A549 (cell line): ENCODE measurements at regions not wholly inside any gene's neighbourhood (a gene's known extent, or its start where the extent isn't known, plus 50 kb on each side); places are given as distances from the start of the nearest gene placed in this dataset.

Experiments used
- ATAC-seq, 2 experiments: fragments of 200-7000 bp in 1 of 2; fragments of >200 bp in 1 of 2; cut with Nextera tagmentation in 1 of 2; cut with Tn5 transposase in 1 of 2; 3 replicates each; pipeline versions ENCODE4 v1.8.0 to v1.9.1; 2018 to 2020; ENCODE audit warnings: mild to moderate bottlenecking in 1 of 2, moderate library complexity in 1 of 2
- CTCF ChIA-PET: fragments of 300-600 bp; sonication (Branson Sonifier 250); formaldehyde crosslinking; extraction: SDS; loops from one replicate; lab custom pipeline; 2021; ENCODE audit warnings: antibody characterized with exemption, inconsistent platforms; lab: Yijun Ruan, JAX
- POLR2A ChIA-PET: fragments of 350-600 bp; formaldehyde crosslinking; extraction: SDS; loops from one replicate; lab custom pipeline; 2021; ENCODE audit warnings: antibody characterized with exemption, inconsistent platforms; lab: Yijun Ruan, JAX
- DNase-seq, 2 experiments: peaks; one replicate each; pipeline versions ENCODE4 v3.0.0 to v3.0.0-alpha.2; 2011 to 2016; ENCODE audit warnings: low read depth in 1 of 2, low spot score in 1 of 2
- FAIRE-seq: peaks from 2 replicates; lab custom pipeline; 2011; peaks lifted over from hg19 to GRCh38; lab: Jason Lieb, UNC
- H3K27ac ChIP-seq, 2 experiments: fragments of >200 bp; sonication (Bioruptor Twin); formaldehyde crosslinking; 3 replicates each; pipeline ENCODE4 v1.5.1; 2016 to 2017
- H3K4me1 ChIP-seq: fragments of >200 bp; sonication (Bioruptor Twin); formaldehyde crosslinking; 3 replicates; pipeline ENCODE4 v1.6.1; 2016
- H3K4me2 ChIP-seq: fragments of >200 bp; sonication (Bioruptor Twin); formaldehyde crosslinking; 3 replicates; pipeline ENCODE4 v1.6.1; 2016
- H3K4me3 ChIP-seq: fragments of >200 bp; sonication (Bioruptor Twin); formaldehyde crosslinking; 3 replicates; pipeline ENCODE4 v1.5.1; 2016
- H3K9me3 ChIP-seq: fragments of >200 bp; sonication (Bioruptor Twin); formaldehyde crosslinking; 3 replicates; pipeline ENCODE4 v1.6.1; 2016
- ATOH8 ChIP-seq: fragments of 250-450 bp; sonication (Bioruptor Pico); IDR thresholded peaks from 2 replicates; pipeline ENCODE4 v1.5.0; 2020; ENCODE audit warnings: low read depth, mild to moderate bottlenecking, moderate library complexity
- BCL3 ChIP-seq: fragments of >200 bp; sonication (Bioruptor Twin); formaldehyde crosslinking; IDR thresholded peaks from 3 replicates; pipeline ENCODE4 v1.6.1; 2016
- BHLHE40 ChIP-seq: IDR thresholded peaks from 2 replicates; pipeline ENCODE4 v1.6.1; 2012; ENCODE audit warnings: low read depth, low read length, inconsistent platforms
- CBX8 ChIP-seq: fragments of 200-600 bp; sonication (generic); IDR thresholded peaks from 2 replicates; pipeline ENCODE4 v1.6.1; 2016
- CEBPB ChIP-seq, 2 experiments: fragments of >200 bp in 1 of 2; sonication (Bioruptor Twin) in 1 of 2; formaldehyde crosslinking in 1 of 2; IDR thresholded peaks; 2 replicates each; pipeline ENCODE4 v1.6.1; 2012 to 2016
- CHD4 ChIP-seq: fragments of 200-600 bp; sonication (generic); IDR thresholded peaks from 2 replicates; pipeline ENCODE4 v1.6.1; 2016; ENCODE audit warnings: antibody characterized with exemption, mild to moderate bottlenecking, borderline replicate concordance
- ESRRA ChIP-seq: fragments of 150-350 bp; IDR thresholded peaks from 2 replicates; pipeline ENCODE4 v1.6.1; 2014; ENCODE audit warnings: mild to moderate bottlenecking, low read length, borderline replicate concordance
- FOSB ChIP-seq: fragments of 250-450 bp; sonication (Bioruptor Pico); IDR thresholded peaks from 2 replicates; pipeline ENCODE4 v1.5.0; 2020; ENCODE audit warnings: mild to moderate bottlenecking, moderate library complexity
- FOXS1 ChIP-seq: fragments of 250-450 bp; sonication (Bioruptor Pico); IDR thresholded peaks from 2 replicates; pipeline ENCODE4 v1.5.0; 2020; ENCODE audit warnings: mild to moderate bottlenecking, moderate library complexity
- GATA3 ChIP-seq: IDR thresholded peaks from 2 replicates; pipeline ENCODE4 v1.6.1; 2012; ENCODE audit warnings: borderline replicate concordance
- HES2 ChIP-seq: fragments of >200 bp; sonication (Bioruptor Twin); formaldehyde crosslinking; IDR thresholded peaks from 2 replicates; pipeline ENCODE4 v1.6.1; 2016
- HOXB5 ChIP-seq: fragments of 250-450 bp; sonication (Bioruptor Pico); IDR thresholded peaks from 2 replicates; pipeline ENCODE4 v1.5.0; 2020; ENCODE audit warnings: mild to moderate bottlenecking, moderate library complexity
- JUN ChIP-seq, 2 experiments: fragments of >200 bp; sonication (Bioruptor Twin); formaldehyde crosslinking; IDR thresholded peaks; 2 replicates in 1 of 2; 3 replicates in 1 of 2; pipeline ENCODE4 v1.6.1; 2016 to 2017
- MAX ChIP-seq: IDR thresholded peaks from 2 replicates; pipeline ENCODE4 v1.6.1; 2012
- PHF8 ChIP-seq: fragments of 200-600 bp; sonication (generic); IDR thresholded peaks from 2 replicates; pipeline ENCODE4 v1.6.1; 2016; ENCODE audit warnings: low read depth, mild to moderate bottlenecking, antibody characterized with exemption, moderate library complexity, borderline replicate concordance
- POLR2AphosphoS2 ChIP-seq: conservative IDR thresholded peaks from 2 replicates; pipeline ENCODE4 v1.6.1; 2012; ENCODE audit warnings: low read length, improper control_type of control experiment, inconsistent platforms
- RCOR1 ChIP-seq: fragments of 150-350 bp; IDR thresholded peaks from 2 replicates; pipeline ENCODE4 v1.6.1; 2014; ENCODE audit warnings: antibody characterized with exemption, low read length, low read depth
- REST ChIP-seq: fragments of 200-600 bp; sonication (generic); IDR thresholded peaks from 2 replicates; pipeline ENCODE4 v1.6.1; 2016; ENCODE audit warnings: antibody characterized with exemption, mild to moderate bottlenecking, moderate library complexity
- RFX5 ChIP-seq: fragments of 450-650 bp; IDR thresholded peaks from 2 replicates; pipeline ENCODE4 v1.7.1; 2014; ENCODE audit warnings: antibody characterized with exemption, mild to moderate bottlenecking, moderate library complexity
- RNF2 ChIP-seq: fragments of 200-600 bp; sonication (generic); IDR thresholded peaks from 2 replicates; pipeline ENCODE4 v1.6.1; 2016; ENCODE audit warnings: low read depth, mild to moderate bottlenecking, antibody characterized with exemption, moderate library complexity, borderline replicate concordance
- SMC3 ChIP-seq: fragments of >200 bp; sonication (Bioruptor Twin); formaldehyde crosslinking; IDR thresholded peaks from 3 replicates; pipeline ENCODE4 v1.6.1; 2018; ENCODE audit warnings: inconsistent platforms
- SREBF2 ChIP-seq: fragments of 450-650 bp; IDR thresholded peaks from 2 replicates; pipeline ENCODE4 v1.6.1; 2014; ENCODE audit warnings: mild to moderate bottlenecking, moderate library complexity
- TFCP2L1 ChIP-seq: fragments of 250-450 bp; sonication (Bioruptor Pico); IDR thresholded peaks from 2 replicates; pipeline ENCODE4 v1.5.0; 2021; ENCODE audit warnings: mild to moderate bottlenecking
- TP53 ChIP-seq: fragments of 250-450 bp; sonication (Bioruptor Pico); IDR thresholded peaks from 2 replicates; pipeline ENCODE4 v1.5.0; 2021; ENCODE audit warnings: mild to moderate bottlenecking, moderate library complexity
- USF2 ChIP-seq: fragments of 450-650 bp; IDR thresholded peaks from 2 replicates; pipeline ENCODE4 v1.6.1; 2014; ENCODE audit warnings: antibody characterized with exemption
- ZNF302 ChIP-seq: fragments of 250-450 bp; sonication (Bioruptor Pico); IDR thresholded peaks from 2 replicates; pipeline ENCODE4 v1.9.0; 2021; ENCODE audit warnings: inconsistent platforms, mild to moderate bottlenecking, moderate library complexity
- WGBS: methylation state at CpG from one replicate; pipeline ENCODE4 v1.1.6; 2017; ENCODE audit errors: missing lambda C conversion rate; 5-methylcytosine and 5-hydroxymethylcytosine counted together

GRCh38 chr5:85320495-85320894, 935.8 kb upstream of the EDIL3 start:
- FAIRE-seq = no peak
- 54% methylated on average over 6 of the region's 6 CpGs for WGBS
- no peak overlapping the region for H3K27ac ChIP-seq
- CTCF ChIA-PET = no interaction called here
- no peak for DNase-seq
- no peak for TF ChIP-seq ZNF302 (CRISPR knock-in tag)
- no peak for TF ChIP-seq ESRRA
- TF ChIP-seq RFX5 = no peak
- no peak for TF ChIP-seq RCOR1
- no peak for TF ChIP-seq CEBPB (IDR thresholded peaks at IDR 0.05)
- no peak for TF ChIP-seq HOXB5 (CRISPR knock-in tag)
- TF ChIP-seq SMC3 = no peak
- no peak for TF ChIP-seq USF2
- TF ChIP-seq SREBF2 = no peak
- TF ChIP-seq POLR2AphosphoS2 = no peak
- no peak for TF ChIP-seq JUN (IDR thresholded peaks at IDR 0.05)
- TF ChIP-seq MAX = no peak
- no peak for TF ChIP-seq REST
- TF ChIP-seq TP53 (CRISPR knock-in tag) = no peak
- TF ChIP-seq, all 56 proteins: peak for 0
- H3K4me2 ChIP-seq = no peak overlapping the region
- H3K4me1 ChIP-seq = no peaks in the 10 kb centered on the region
- H3K4me3 ChIP-seq = no peak overlapping the region
- H3K9me3 ChIP-seq = no peaks in the 10 kb centered on the region
- ATAC-seq = no peak
- POLR2A ChIA-PET = no interaction called here

GRCh38 chr5:85333276-85333675, 948.6 kb upstream of the EDIL3 start:
- FAIRE-seq = no peak
- ChIA-PET CTCF (no interaction called here), POLR2A (no interaction called here)
- TF ChIP-seq RNF2 (no peak), GATA3 (no peak), SREBF2 (no peak), PHF8 (no peak), POLR2AphosphoS2 (no peak), CBX8 (no peak), CEBPB (IDR thresholded peaks at IDR 0.05) (no peak), ATOH8 (CRISPR knock-in tag) (no peak), BHLHE40 (no peak), FOXS1 (CRISPR knock-in tag) (no peak), BCL3 (no peak), TFCP2L1 (no peak), FOSB (CRISPR knock-in tag) (no peak), CHD4 (no peak), ESRRA (no peak), HES2 (no peak)
- Histone ChIP-seq H3K4me1 (no peaks in the 10 kb centered on the region), H3K9me3 (no peaks in the 10 kb centered on the region), H3K27ac (no peak overlapping the region), H3K4me3 (no peak overlapping the region), H3K4me2 (no peak overlapping the region)
- no peak for ATAC-seq
- DNase-seq = no peak
- 7% methylated on average over 1 of the region's 1 CpG for WGBS
